HepG2 (cell line): ENCODE measurements at regions not wholly inside any gene's neighbourhood (a gene's known extent, or its start where the extent isn't known, plus 50 kb on each side); places are given as distances from the start of the nearest gene placed in this dataset.

Experiments
- ATAC-seq: fragments of 200-7000 bp; cut with Tn5 transposase; 3 replicates; pipeline ENCODE4 v1.9.1; 2020; ENCODE audit warnings: mild to moderate bottlenecking, moderate library complexity
- BruUV-seq: library from RNA; stranded (reverse); fragments of 400-500 nt; replicated peaks from 2 replicates; lab custom pipeline; 2021; lab: Mats Ljungman, UMichigan
- CTCF ChIA-PET: fragments of 300-600 bp; formaldehyde crosslinking; extraction: SDS; loops from one replicate; lab custom pipeline; 2021; ENCODE audit warnings: low total read pairs, inconsistent platforms, low intra/inter-chr PET ratio; lab: Yijun Ruan, JAX
- POLR2A ChIA-PET: fragments of 350-600 bp; sonication (Branson Sonifier 250); formaldehyde crosslinking; loops from one replicate; lab custom pipeline; 2020; ENCODE audit warnings: antibody characterized with exemption, inconsistent platforms; lab: Yijun Ruan, JAX
- DNase-seq: peaks from one replicate; pipeline ENCODE4 v3.0.0-alpha.2; 2015; ENCODE audit warnings: low spot score
- FAIRE-seq: peaks from 3 replicates; lab custom pipeline; 2011; peaks lifted over from hg19 to GRCh38; lab: Jason Lieb, UNC
- H2AFZ ChIP-seq: one replicate; pipeline ENCODE4 v1.6.1; 2011; ENCODE audit warnings: low read length, inconsistent platforms
- H3K27ac ChIP-seq: fragments of 300-600 bp; 3 replicates; pipeline ENCODE4 v1.8.0; 2011; ENCODE audit warnings: mixed run types, mild to moderate bottlenecking, mixed read lengths, low read length, inconsistent platforms; ENCODE audit not compliant: insufficient read depth; ENCODE audit errors: extremely low read length
- H3K27me3 ChIP-seq, 2 experiments: fragments of 200-600 bp in 1 of 2; 2 replicates in 1 of 2; 3 replicates in 1 of 2; pipeline versions ENCODE4 v1.6.0 to v1.8.0; 2011; ENCODE audit warnings: low read length in 2 of 2, mild to moderate bottlenecking in 2 of 2, moderate library complexity in 2 of 2, inconsistent platforms in 1 of 2; ENCODE audit not compliant: insufficient read depth in 2 of 2, control insufficient read depth in 1 of 2
- H3K36me3 ChIP-seq, 2 experiments: fragments of 200-600 bp in 1 of 2; replicated peaks in 1 of 2; 2 replicates in 1 of 2; 3 replicates in 1 of 2; pipeline versions ENCODE4 v1.5.1 to v1.8.0; 2011; ENCODE audit warnings: low read length in 2 of 2, inconsistent platforms in 1 of 2; ENCODE audit not compliant: insufficient read depth in 2 of 2, control insufficient read depth in 1 of 2
- H3K4me1 ChIP-seq: 2 replicates; pipeline ENCODE4 v1.5.1; 2012; ENCODE audit warnings: low read length, inconsistent platforms; ENCODE audit not compliant: insufficient read depth
- H3K4me2 ChIP-seq: 2 replicates; pipeline ENCODE4 v1.6.0; 2011; ENCODE audit warnings: low read depth, low read length, inconsistent platforms
- H3K4me3 ChIP-seq, 3 experiments: fragments of 200-600 bp in 1 of 3; sonication (generic), shearing (Covaris generic) in 1 of 3; replicated peaks in 1 of 3; 2 replicates each; pipeline ENCODE4 v1.5.1; 2011 to 2016; ENCODE audit warnings: low read length in 3 of 3, inconsistent platforms in 2 of 3, low read depth in 2 of 3, mild to moderate bottlenecking in 2 of 3, control low read depth in 1 of 3, mixed read lengths in 1 of 3; ENCODE audit not compliant: insufficient read depth in 1 of 3
- H3K79me2 ChIP-seq: one replicate; pipeline ENCODE4 v1.6.1; 2011; ENCODE audit warnings: low read length, inconsistent platforms; ENCODE audit not compliant: insufficient read depth
- H3K9ac ChIP-seq: 2 replicates; pipeline ENCODE4 v1.6.0; 2011; ENCODE audit warnings: mild to moderate bottlenecking, low read depth, low read length, inconsistent platforms; ENCODE audit not compliant: insufficient read depth
- H3K9me3 ChIP-seq: 2 replicates; pipeline ENCODE4 v1.5.1; 2012; ENCODE audit warnings: mild to moderate bottlenecking, low read length
- H4K20me1 ChIP-seq: 2 replicates; pipeline ENCODE4 v1.6.0; 2011; ENCODE audit warnings: inconsistent platforms, mild to moderate bottlenecking, low read length, moderate library complexity; ENCODE audit not compliant: insufficient read depth
- ARNT ChIP-seq: fragments of 450-650 bp; IDR thresholded peaks from 2 replicates; pipeline ENCODE4 v1.6.1; 2017
- ATF7 ChIP-seq, 2 experiments: fragments of 450-650 bp in 1 of 2; sonication (generic) in 1 of 2; formaldehyde crosslinking in 1 of 2; IDR thresholded peaks; 2 replicates each; pipeline versions ENCODE4 v1.4.0 to v1.6.1; 2016 to 2020; ENCODE audit warnings: antibody characterized with exemption in 1 of 2, mild to moderate bottlenecking in 1 of 2, missing genetic modification reagents in 1 of 2
- EZH2 ChIP-seq: conservative IDR thresholded peaks from 2 replicates; pipeline ENCODE4 v1.6.1; 2012; ENCODE audit warnings: mild to moderate bottlenecking, low read depth, low read length, moderate library complexity
- HOXA3 ChIP-seq: sonication (generic); formaldehyde crosslinking; IDR thresholded peaks from 2 replicates; pipeline ENCODE4 v1.5.0; 2020; ENCODE audit warnings: missing genetic modification reagents
- JUND ChIP-seq: sonication (generic); formaldehyde crosslinking; IDR thresholded peaks from 2 replicates; pipeline ENCODE4 v1.8.0; 2022; ENCODE audit warnings: mild to moderate bottlenecking, missing genetic modification reagents
- MAZ ChIP-seq, 2 experiments: sonication (generic) in 1 of 2; formaldehyde crosslinking in 1 of 2; IDR thresholded peaks; 2 replicates each; pipeline versions ENCODE4 v1.5.0 to v1.6.1; 2012 to 2020; ENCODE audit warnings: low read depth in 2 of 2, mild to moderate bottlenecking in 2 of 2, borderline replicate concordance in 1 of 2, improper control_type of control experiment in 1 of 2, low read length in 1 of 2, missing genetic modification reagents in 1 of 2, moderate library complexity in 1 of 2
- MTERF4 ChIP-seq: sonication (generic); formaldehyde crosslinking; IDR thresholded peaks from 2 replicates; pipeline ENCODE4 v1.8.0; 2023; ENCODE audit warnings: mild to moderate bottlenecking, missing genetic modification reagents
- RFXANK ChIP-seq: IDR thresholded peaks from 2 replicates; pipeline ENCODE4 v1.6.1; 2016
- SMAD9 ChIP-seq: sonication (generic); formaldehyde crosslinking; IDR thresholded peaks from 2 replicates; pipeline ENCODE4 v1.5.1; 2020; ENCODE audit warnings: mild to moderate bottlenecking, missing genetic modification reagents
- ZBTB1 ChIP-seq: sonication (generic); formaldehyde crosslinking; IDR thresholded peaks from 2 replicates; pipeline ENCODE4 v1.4.0; 2020; ENCODE audit warnings: missing genetic modification reagents, borderline replicate concordance
- ZNF33B ChIP-seq: sonication (generic); formaldehyde crosslinking; IDR thresholded peaks from 2 replicates; pipeline ENCODE4 v1.5.1; 2020; ENCODE audit warnings: mild to moderate bottlenecking, missing genetic modification reagents
- ZNF354B ChIP-seq: sonication (generic); formaldehyde crosslinking; IDR thresholded peaks from 2 replicates; pipeline ENCODE4 v1.8.0; 2022; ENCODE audit warnings: mild to moderate bottlenecking, missing genetic modification reagents
- ZNF383 ChIP-seq: sonication (generic); formaldehyde crosslinking; IDR thresholded peaks from 2 replicates; pipeline ENCODE4 v1.4.0; 2020; ENCODE audit warnings: missing genetic modification reagents, mild to moderate bottlenecking, borderline replicate concordance
- ZNF746 ChIP-seq: sonication (generic); formaldehyde crosslinking; IDR thresholded peaks from 2 replicates; pipeline ENCODE4 v1.8.0; 2022; ENCODE audit warnings: mild to moderate bottlenecking, missing genetic modification reagents
- ZNF775 ChIP-seq: sonication (generic); formaldehyde crosslinking; IDR thresholded peaks from 2 replicates; pipeline ENCODE4 v1.4.0; 2020; ENCODE audit warnings: missing genetic modification reagents, mild to moderate bottlenecking, moderate library complexity, borderline replicate concordance
- WGBS: methylation state at CpG from one replicate; pipeline ENCODE4 v1.1.6; 2017; ENCODE audit warnings: low lambda C conversion rate; 5-methylcytosine and 5-hydroxymethylcytosine counted together
- in situ Hi-C: cut with HindIII; loops from 2 replicates; pipeline ENCODE4 v1.10.0; 2017; ENCODE audit warnings: low pct_unique_long_range_greater_than_20kb; ENCODE audit not compliant: extremely low pct_ligation_motif_present
- intact Hi-C: fragments of 100-400 bp; cut with micrococcal nuclease; formaldehyde crosslinking; loops from one replicate; pipeline ENCODE4 v1.10.0; 2022; ENCODE audit not compliant: unreplicated experiment
- TF ChIP-seq, protein P1 (sequence below): sonication (generic); formaldehyde crosslinking; conservative IDR thresholded peaks from 2 replicates; pipeline ENCODE4 v1.8.1; 2023; ENCODE audit warnings: missing genetic modification reagents
- TF ChIP-seq, protein P2 (sequence below): sonication (generic); formaldehyde crosslinking; IDR thresholded peaks from 2 replicates; pipeline ENCODE4 v1.4.0; 2020; ENCODE audit warnings: missing genetic modification reagents, borderline replicate concordance

- H3K9ac ChIP-seq: no peak overlapping the region
- POLR2A ChIA-PET: no interaction called here
- no peaks in the 10 kb centered on the region for H3K9me3 ChIP-seq
- H4K20me1 ChIP-seq: no peaks in the 10 kb centered on the region
- no peak overlapping the region for H2AFZ ChIP-seq
- no peak overlapping the region for H3K27ac ChIP-seq
- intact Hi-C loops (no loop called here), in situ Hi-C loops (no loop called here)
- no peaks in the 10 kb centered on the region for H3K4me1 ChIP-seq
- H3K36me3 ChIP-seq: no peaks in the 10 kb centered on the region
- FAIRE-seq (no peak), ATAC-seq (no peak), DNase-seq (no peak)
- no TSS peak for BruUV-seq
- CTCF ChIA-PET: no interaction called here
- H3K27me3 ChIP-seq: no peaks in the 10 kb centered on the region
- 2% methylated on average over 2 of the region's 2 CpGs for WGBS
- H3K4me3 ChIP-seq: no peak overlapping the region
- H3K79me2 ChIP-seq: no peaks in the 10 kb centered on the region
- no peak for TF ChIP-seq JUND
- TF ChIP-seq, protein P1, sequence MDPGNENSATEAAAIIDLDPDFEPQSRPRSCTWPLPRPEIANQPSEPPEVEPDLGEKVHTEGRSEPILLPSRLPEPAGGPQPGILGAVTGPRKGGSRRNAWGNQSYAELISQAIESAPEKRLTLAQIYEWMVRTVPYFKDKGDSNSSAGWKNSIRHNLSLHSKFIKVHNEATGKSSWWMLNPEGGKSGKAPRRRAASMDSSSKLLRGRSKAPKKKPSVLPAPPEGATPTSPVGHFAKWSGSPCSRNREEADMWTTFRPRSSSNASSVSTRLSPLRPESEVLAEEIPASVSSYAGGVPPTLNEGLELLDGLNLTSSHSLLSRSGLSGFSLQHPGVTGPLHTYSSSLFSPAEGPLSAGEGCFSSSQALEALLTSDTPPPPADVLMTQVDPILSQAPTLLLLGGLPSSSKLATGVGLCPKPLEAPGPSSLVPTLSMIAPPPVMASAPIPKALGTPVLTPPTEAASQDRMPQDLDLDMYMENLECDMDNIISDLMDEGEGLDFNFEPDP: no peak
- no peak for TF ChIP-seq ZNF383 (CRISPR knock-in tag)
- TF ChIP-seq ZNF33B (CRISPR knock-in tag): no peak
- TF ChIP-seq ZBTB1 (CRISPR knock-in tag): no peak
- TF ChIP-seq MAZ (IDR thresholded peaks at IDR 0.05; ENCODE audit: borderline replicate concordance, low read depth, low read length): no peak
- TF ChIP-seq MAZ (CRISPR knock-in tag; IDR thresholded peaks at IDR 0.05; ENCODE audit: low read depth): no peak
- TF ChIP-seq SMAD9 (CRISPR knock-in tag): no peak
- TF ChIP-seq MTERF4 (CRISPR knock-in tag): no peak
- TF ChIP-seq, protein P2, sequence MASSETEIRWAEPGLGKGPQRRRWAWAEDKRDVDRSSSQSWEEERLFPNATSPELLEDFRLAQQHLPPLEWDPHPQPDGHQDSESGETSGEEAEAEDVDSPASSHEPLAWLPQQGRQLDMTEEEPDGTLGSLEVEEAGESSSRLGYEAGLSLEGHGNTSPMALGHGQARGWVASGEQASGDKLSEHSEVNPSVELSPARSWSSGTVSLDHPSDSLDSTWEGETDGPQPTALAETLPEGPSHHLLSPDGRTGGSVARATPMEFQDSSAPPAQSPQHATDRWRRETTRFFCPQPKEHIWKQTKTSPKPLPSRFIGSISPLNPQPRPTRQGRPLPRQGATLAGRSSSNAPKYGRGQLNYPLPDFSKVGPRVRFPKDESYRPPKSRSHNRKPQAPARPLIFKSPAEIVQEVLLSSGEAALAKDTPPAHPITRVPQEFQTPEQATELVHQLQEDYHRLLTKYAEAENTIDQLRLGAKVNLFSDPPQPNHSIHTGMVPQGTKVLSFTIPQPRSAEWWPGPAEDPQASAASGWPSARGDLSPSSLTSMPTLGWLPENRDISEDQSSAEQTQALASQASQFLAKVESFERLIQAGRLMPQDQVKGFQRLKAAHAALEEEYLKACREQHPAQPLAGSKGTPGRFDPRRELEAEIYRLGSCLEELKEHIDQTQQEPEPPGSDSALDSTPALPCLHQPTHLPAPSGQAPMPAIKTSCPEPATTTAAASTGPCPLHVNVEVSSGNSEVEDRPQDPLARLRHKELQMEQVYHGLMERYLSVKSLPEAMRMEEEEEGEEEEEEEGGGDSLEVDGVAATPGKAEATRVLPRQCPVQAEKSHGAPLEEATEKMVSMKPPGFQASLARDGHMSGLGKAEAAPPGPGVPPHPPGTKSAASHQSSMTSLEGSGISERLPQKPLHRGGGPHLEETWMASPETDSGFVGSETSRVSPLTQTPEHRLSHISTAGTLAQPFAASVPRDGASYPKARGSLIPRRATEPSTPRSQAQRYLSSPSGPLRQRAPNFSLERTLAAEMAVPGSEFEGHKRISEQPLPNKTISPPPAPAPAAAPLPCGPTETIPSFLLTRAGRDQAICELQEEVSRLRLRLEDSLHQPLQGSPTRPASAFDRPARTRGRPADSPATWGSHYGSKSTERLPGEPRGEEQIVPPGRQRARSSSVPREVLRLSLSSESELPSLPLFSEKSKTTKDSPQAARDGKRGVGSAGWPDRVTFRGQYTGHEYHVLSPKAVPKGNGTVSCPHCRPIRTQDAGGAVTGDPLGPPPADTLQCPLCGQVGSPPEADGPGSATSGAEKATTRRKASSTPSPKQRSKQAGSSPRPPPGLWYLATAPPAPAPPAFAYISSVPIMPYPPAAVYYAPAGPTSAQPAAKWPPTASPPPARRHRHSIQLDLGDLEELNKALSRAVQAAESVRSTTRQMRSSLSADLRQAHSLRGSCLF: no peak
- TF ChIP-seq ZNF354B (CRISPR knock-in tag): no peak
- no peak for TF ChIP-seq HOXA3 (CRISPR knock-in tag)
- TF ChIP-seq ZNF775 (CRISPR knock-in tag): no peak
- no peak for TF ChIP-seq ARNT
- no peak for TF ChIP-seq ZNF746
- TF ChIP-seq ATF7 (IDR thresholded peaks at IDR 0.05): no peak
- no peak for TF ChIP-seq ATF7 (CRISPR knock-in tag; IDR thresholded peaks at IDR 0.05)
- no peak for TF ChIP-seq EZH2
- TF ChIP-seq RFXANK: no peak
- H3K4me2 ChIP-seq: no peak overlapping the region
Measured at GRCh38 chr2:145351864-145352425, 832.0 kb upstream of the ZEB2 start.
